Fibroblast of upper back skin (primary cell): ENCODE measurements at regions not wholly inside any gene's neighbourhood (a gene's known extent, or its start where the extent isn't known, plus 50 kb on each side); places are given as distances from the start of the nearest gene placed in this dataset.
"Not testable (repeated sequence)": the region's sequence is repeated elsewhere in the genome, so short reads cannot be mapped to it uniquely, and the experiment has no call there.

Source experiments
- DNase-seq: peaks from one replicate; pipeline ENCODE4 v3.0.0-alpha.2; 2013

- DNase-seq = not testable (repeated sequence)
Observed at GRCh38 chr16:21487956-21488355, 111.4 kb upstream of the METTL9 start.

GRCh38 chr16:21499046-21499445 lies 100.3 kb upstream of the METTL9 start:
- DNase-seq = not testable (repeated sequence)

GRCh38 chr16:21501223-21501868 lies 98.0 kb upstream of the METTL9 start:
- peak; percentile 22 for DNase-seq

GRCh38 chr16:21501869-21502667 lies 97.3 kb upstream of the METTL9 start:
- peak; percentile 89 for DNase-seq

- not testable (repeated sequence) for DNase-seq
Observed at GRCh38 chr16:21503574-21503920, 95.8 kb upstream of the METTL9 start.

- DNase-seq = not testable (repeated sequence)
Observed at GRCh38 chr16:21503941-21504832, 95.2 kb upstream of the METTL9 start.

- not testable (repeated sequence) for DNase-seq
Observed at GRCh38 chr16:21505751-21506520, 93.4 kb upstream of the METTL9 start.

- not testable (repeated sequence) for DNase-seq
Observed at GRCh38 chr16:21506857-21507456, 92.4 kb upstream of the METTL9 start.

GRCh38 chr16:21507631-21508305 lies 91.6 kb upstream of the METTL9 start:
- not testable (repeated sequence) for DNase-seq

- not testable (repeated sequence) for DNase-seq
Observed at GRCh38 chr16:21508661-21509436, 90.5 kb upstream of the METTL9 start.

GRCh38 chr16:21509437-21510086 lies 89.8 kb upstream of the METTL9 start:
- DNase-seq = not testable (repeated sequence)

- DNase-seq = not testable (repeated sequence)
Observed at GRCh38 chr16:21510869-21511255, 88.5 kb upstream of the METTL9 start.

GRCh38 chr16:21511315-21512210 lies 87.8 kb upstream of the METTL9 start:
- peak; percentile 46 for DNase-seq

GRCh38 chr16:21512280-21513192 lies 86.8 kb upstream of the METTL9 start:
- not testable (repeated sequence) for DNase-seq

- DNase-seq = not testable (repeated sequence)
Observed at GRCh38 chr16:21513337-21513741, 86.0 kb upstream of the METTL9 start.

- DNase-seq = peak; percentile 39
Observed at GRCh38 chr16:21513812-21514473, 85.4 kb upstream of the METTL9 start.

GRCh38 chr16:21514474-21514840 lies 84.9 kb upstream of the METTL9 start:
- not testable (repeated sequence) for DNase-seq
